Mesothelial cell of epicardium (in vitro differentiated cells): ENCODE measurements at regions not wholly inside any gene's neighbourhood (a gene's known extent, or its start where the extent isn't known, plus 50 kb on each side); places are given as distances from the start of the nearest gene placed in this dataset.
"Not testable (repeated sequence)": the region's sequence is repeated elsewhere in the genome, so short reads cannot be mapped to it uniquely, and the experiment has no call there.

Source experiments
- DNase-seq, 2 experiments: peaks; one replicate each; pipeline ENCODE4 v3.0.0; 2021; ENCODE audit warnings: low spot score in 2 of 2; ENCODE audit not compliant: unreplicated experiment in 2 of 2
- H3K27ac Mint-ChIP-seq: 2 replicates; pipeline ENCODE4 v1.8.0; 2021; ENCODE audit warnings: mixed read lengths
- H3K27me3 Mint-ChIP-seq: 2 replicates; pipeline ENCODE4 v1.8.0; 2021; ENCODE audit warnings: low read depth, mixed read lengths
- H3K36me3 Mint-ChIP-seq: 2 replicates; pipeline ENCODE4 v1.8.0; 2021; ENCODE audit warnings: mixed read lengths
- H3K4me1 Mint-ChIP-seq: 2 replicates; pipeline ENCODE4 v1.8.0; 2021; ENCODE audit warnings: mixed read lengths
- H3K4me3 Mint-ChIP-seq: 2 replicates; pipeline ENCODE4 v1.8.0; 2021; ENCODE audit warnings: mild to moderate bottlenecking, moderate library complexity, mixed read lengths
- H3K9me3 Mint-ChIP-seq: 2 replicates; pipeline ENCODE4 v1.8.0; 2021; ENCODE audit warnings: mixed read lengths
- CTCF ChIP-seq: fragments of 200-600 bp; sonication (generic); IDR thresholded peaks from one replicate; pipeline ENCODE4 v1.5.0; 2021; ENCODE audit warnings: antibody characterized with exemption; ENCODE audit not compliant: unreplicated experiment

- no peak for TF ChIP-seq CTCF
- DNase-seq, result no peak
- Mint-ChIP-seq H3K4me3 (no peak overlapping the region), H3K27ac (no peak overlapping the region), H3K36me3 (no peaks in the 10 kb centered on the region), H3K27me3 (peaks cover 37% of the 10 kb centered on the region), H3K4me1 (no peaks in the 10 kb centered on the region), H3K9me3 (no peaks in the 10 kb centered on the region)
Observed at GRCh38 chr22:19605508-19606331, 81.5 kb upstream of the CLDN5 start.

GRCh38 chr22:19606332-19607191 is 82.4 kb upstream of the CLDN5 start:
- H3K36me3 Mint-ChIP-seq, result no peaks in the 10 kb centered on the region

GRCh38 chr22:19607192-19608002 is 83.2 kb upstream of the CLDN5 start:
- Mint-ChIP-seq H3K36me3 (no peaks in the 10 kb centered on the region), H3K4me1 (no peaks in the 10 kb centered on the region), H3K27me3 (peaks cover 42% of the 10 kb centered on the region), H3K9me3 (no peaks in the 10 kb centered on the region), H3K4me3 (no peak overlapping the region), H3K27ac (no peak overlapping the region)
- DNase-seq, result no peak
- TF ChIP-seq CTCF, result no peak

More at GRCh38 chr22:19606332-19607191, 82.4 kb upstream of the CLDN5 start:
- no peak for DNase-seq
- Mint-ChIP-seq H3K4me3 (no peak overlapping the region), H3K4me1 (no peaks in the 10 kb centered on the region), H3K9me3 (no peaks in the 10 kb centered on the region), H3K27me3 (peaks cover 40% of the 10 kb centered on the region), H3K27ac (no peak overlapping the region)
- TF ChIP-seq CTCF, result no peak

GRCh38 chr22:19608003-19608690 is 83.9 kb upstream of the CLDN5 start:
- DNase-seq, result no peak
- Mint-ChIP-seq H3K36me3 (no peaks in the 10 kb centered on the region), H3K9me3 (no peaks in the 10 kb centered on the region), H3K27me3 (peaks cover 38% of the 10 kb centered on the region), H3K4me1 (no peaks in the 10 kb centered on the region), H3K27ac (no peak overlapping the region), H3K4me3 (no peak overlapping the region)
- no peak for TF ChIP-seq CTCF

GRCh38 chr22:19609753-19610152 is 85.5 kb upstream of the CLDN5 start:
- not testable (repeated sequence) for H3K36me3 Mint-ChIP-seq, H3K27ac Mint-ChIP-seq, H3K9me3 Mint-ChIP-seq, DNase-seq, H3K4me1 Mint-ChIP-seq, H3K4me3 Mint-ChIP-seq
- H3K27me3 Mint-ChIP-seq, result peaks cover 41% of the 10 kb centered on the region
